ENCODE measurements at regions not wholly inside any gene's neighbourhood (a gene's known extent, or its start where the extent isn't known, plus 50 kb on each side); places are given as distances from the start of the nearest gene placed in this dataset.

DNA sequence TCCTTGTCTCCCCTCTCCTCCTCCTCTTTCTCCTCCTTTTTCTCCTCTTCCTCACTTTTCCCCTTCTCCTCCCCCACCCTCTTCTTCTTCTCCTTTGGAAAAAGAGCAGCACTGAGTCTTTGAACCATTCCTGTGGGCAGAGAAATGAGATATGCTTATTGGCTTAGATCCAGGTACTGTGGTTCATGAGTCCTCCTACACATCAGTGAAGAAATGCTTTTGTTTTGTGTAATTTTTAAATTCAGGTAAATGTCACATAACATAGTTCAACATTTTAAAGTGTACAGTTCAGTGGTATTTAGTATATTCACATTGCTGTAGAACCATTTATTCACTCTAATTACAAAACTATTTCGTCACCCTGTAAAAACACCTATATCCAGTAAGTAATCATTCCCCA, 402.1 kb downstream of the AACS start:
- Mint-ChIP-seq H3K27me3 (ENCODE audit: insufficient read depth) (no peaks in the 10 kb centered on the region), H3K4me3 (no peak overlapping the region), H3K36me3 (ENCODE audit: low read depth) (peaks cover 10% of the 10 kb centered on the region), H3K27ac (no peak overlapping the region), H3K4me1 (ENCODE audit: low read depth) (no peaks in the 10 kb centered on the region), H3K9me3 (peaks cover 43% of the 10 kb centered on the region)
- DNase-seq, result no peak
- TF ChIP-seq, protein P1, sequence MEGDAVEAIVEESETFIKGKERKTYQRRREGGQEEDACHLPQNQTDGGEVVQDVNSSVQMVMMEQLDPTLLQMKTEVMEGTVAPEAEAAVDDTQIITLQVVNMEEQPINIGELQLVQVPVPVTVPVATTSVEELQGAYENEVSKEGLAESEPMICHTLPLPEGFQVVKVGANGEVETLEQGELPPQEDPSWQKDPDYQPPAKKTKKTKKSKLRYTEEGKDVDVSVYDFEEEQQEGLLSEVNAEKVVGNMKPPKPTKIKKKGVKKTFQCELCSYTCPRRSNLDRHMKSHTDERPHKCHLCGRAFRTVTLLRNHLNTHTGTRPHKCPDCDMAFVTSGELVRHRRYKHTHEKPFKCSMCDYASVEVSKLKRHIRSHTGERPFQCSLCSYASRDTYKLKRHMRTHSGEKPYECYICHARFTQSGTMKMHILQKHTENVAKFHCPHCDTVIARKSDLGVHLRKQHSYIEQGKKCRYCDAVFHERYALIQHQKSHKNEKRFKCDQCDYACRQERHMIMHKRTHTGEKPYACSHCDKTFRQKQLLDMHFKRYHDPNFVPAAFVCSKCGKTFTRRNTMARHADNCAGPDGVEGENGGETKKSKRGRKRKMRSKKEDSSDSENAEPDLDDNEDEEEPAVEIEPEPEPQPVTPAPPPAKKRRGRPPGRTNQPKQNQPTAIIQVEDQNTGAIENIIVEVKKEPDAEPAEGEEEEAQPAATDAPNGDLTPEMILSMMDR (IDR thresholded peaks at IDR 0.05), result no peak

DNA sequence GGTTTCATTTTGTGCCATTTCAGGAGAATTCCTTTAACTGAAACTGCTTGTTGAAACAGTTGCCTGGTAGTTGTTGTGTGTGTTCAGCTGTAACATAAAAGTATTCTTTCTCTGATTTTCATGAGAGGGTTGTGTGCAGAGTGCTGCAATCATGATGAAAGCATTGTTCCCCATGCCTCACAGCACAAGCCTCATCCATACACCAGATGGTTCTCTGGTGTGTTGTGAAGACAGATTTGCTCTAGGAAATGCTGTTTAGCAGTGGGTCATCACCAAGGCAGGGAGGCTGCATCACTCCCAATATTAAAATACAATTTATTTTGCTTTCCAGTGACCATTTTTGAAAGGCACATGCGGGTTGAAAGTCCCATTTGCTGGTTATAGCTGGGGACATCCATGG, 404.4 kb downstream of the AACS start:
- no peaks in the 10 kb centered on the region for H3K4me1 Mint-ChIP-seq (ENCODE audit: low read depth)
- H3K9me3 Mint-ChIP-seq, result peaks cover 41% of the 10 kb centered on the region
- DNase-seq, result no peak
- peaks cover 10% of the 10 kb centered on the region for H3K36me3 Mint-ChIP-seq (ENCODE audit: low read depth)
- no peak overlapping the region for H3K4me3 Mint-ChIP-seq
- TF ChIP-seq, protein P1 (IDR thresholded peaks at IDR 0.05), result no peak
- H3K27me3 Mint-ChIP-seq (ENCODE audit: insufficient read depth), result no peaks in the 10 kb centered on the region
- H3K27ac Mint-ChIP-seq, result no peak overlapping the region

DNA sequence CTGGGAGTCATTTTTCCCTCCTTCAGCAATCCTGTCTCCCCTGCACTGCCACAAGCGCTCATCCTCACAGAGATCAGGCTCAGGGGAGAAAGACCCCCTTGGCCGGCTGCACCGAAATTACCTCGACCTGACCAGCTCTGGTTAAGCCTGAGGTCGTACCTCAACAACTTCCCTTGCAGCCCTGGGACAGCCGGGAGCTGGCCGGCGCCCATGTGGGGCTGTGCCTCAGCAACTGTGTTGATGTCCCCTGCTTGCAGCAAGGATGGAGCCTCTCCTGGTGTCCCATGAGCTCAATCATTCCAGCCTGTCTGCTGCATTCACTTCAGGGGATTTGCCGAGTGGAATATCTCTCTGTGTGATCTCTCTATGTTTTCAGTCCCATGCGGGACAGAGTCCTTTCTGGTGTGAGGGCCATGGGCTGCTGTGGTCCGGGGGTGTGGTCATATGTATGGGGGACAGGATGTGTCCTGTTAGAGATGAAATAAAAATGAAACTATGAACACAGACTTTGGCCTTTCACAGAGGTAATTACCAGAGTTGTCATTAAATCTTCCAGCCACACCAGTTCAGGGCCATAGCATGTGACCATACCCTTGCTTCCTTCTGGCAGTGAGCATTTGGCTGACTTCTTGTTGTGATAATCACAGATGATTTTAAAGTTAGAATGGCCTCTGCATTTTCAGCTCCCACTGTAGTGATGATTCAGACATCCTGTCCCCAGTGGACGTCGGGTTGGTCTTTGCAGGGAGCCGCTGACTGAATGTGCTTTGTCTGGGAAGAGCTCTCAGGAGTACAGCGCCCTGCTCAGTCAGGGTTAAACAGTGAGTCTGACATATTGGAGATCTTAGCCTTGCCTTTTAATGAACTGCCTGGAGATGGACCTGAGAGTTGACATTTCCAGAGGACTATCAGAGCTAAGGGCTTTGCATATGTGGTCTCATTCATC, 405.9 kb downstream of the AACS start:
- Mint-ChIP-seq H3K36me3 (ENCODE audit: low read depth) (peaks cover 10% of the 10 kb centered on the region), H3K27me3 (ENCODE audit: insufficient read depth) (no peaks in the 10 kb centered on the region)

DNA sequence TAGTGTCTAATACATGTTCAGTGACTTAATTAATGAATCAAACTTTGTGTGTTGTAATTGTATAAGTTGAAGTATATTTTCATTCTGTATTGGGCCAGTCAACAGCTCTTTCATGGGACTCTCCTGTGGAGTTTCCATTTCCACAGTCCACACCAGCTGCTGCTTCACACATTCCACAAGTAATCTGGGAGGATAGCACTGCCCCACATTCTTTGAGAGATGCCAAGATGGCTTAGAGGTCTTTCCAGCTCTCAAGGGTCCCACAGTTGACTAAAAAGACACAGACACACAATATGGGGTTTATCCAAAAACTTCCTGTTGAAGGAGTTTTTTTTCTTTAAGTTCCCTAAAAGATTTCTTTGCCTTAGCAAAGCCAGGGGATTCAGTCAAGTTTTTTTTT, 408.3 kb downstream of the AACS start:
- peaks cover 58% of the 10 kb centered on the region for H3K9me3 Mint-ChIP-seq
- no peak for DNase-seq
- no peak overlapping the region for H3K4me3 Mint-ChIP-seq
- H3K36me3 Mint-ChIP-seq (ENCODE audit: low read depth), result peaks cover 5% of the 10 kb centered on the region; the same call in 1 of the 2 replicates
- no peak overlapping the region for H3K27ac Mint-ChIP-seq
- H3K4me1 Mint-ChIP-seq (ENCODE audit: low read depth), result no peaks in the 10 kb centered on the region
- TF ChIP-seq, protein P1 (IDR thresholded peaks at IDR 0.05), result no peak
- no peaks in the 10 kb centered on the region for H3K27me3 Mint-ChIP-seq (ENCODE audit: insufficient read depth)

More for the DNA sequence above, 405.9 kb downstream of the AACS start:
- TF ChIP-seq, protein P1 (IDR thresholded peaks at IDR 0.05), result no peak
- DNase-seq, result no peak
- Mint-ChIP-seq H3K9me3 (peaks cover 45% of the 10 kb centered on the region), H3K4me1 (ENCODE audit: low read depth) (no peaks in the 10 kb centered on the region), H3K4me3 (no peak overlapping the region), H3K27ac (no peak overlapping the region)

DNA sequence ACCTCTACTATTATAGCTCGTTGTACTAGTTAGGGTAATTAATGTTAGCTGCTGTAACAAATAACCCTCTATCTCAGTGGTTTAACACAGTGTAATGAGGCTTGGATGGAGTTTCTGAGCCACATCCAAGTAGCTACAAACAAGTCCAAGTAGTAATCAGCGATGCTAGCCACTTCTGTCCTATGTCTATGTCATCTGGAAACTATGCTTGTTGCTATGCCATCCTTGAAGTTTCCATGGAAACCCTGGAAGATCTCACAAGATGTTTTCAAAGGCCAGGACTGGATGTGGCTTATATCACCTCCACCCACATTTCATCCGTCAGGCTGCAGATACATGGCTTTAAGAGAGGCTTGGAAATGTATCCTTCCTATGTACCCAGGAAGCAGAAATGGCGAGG, 422.1 kb downstream of the AACS start:
- TF ChIP-seq, protein P1 (IDR thresholded peaks at IDR 0.05), result no peak
- no peak overlapping the region for H3K4me3 Mint-ChIP-seq
- no peaks in the 10 kb centered on the region for H3K36me3 Mint-ChIP-seq (ENCODE audit: low read depth)
- H3K9me3 Mint-ChIP-seq, result peaks cover 37% of the 10 kb centered on the region
- H3K27ac Mint-ChIP-seq, result no peak overlapping the region
- no peaks in the 10 kb centered on the region for H3K27me3 Mint-ChIP-seq (ENCODE audit: insufficient read depth)
- no peaks in the 10 kb centered on the region for H3K4me1 Mint-ChIP-seq (ENCODE audit: low read depth)
- DNase-seq, result no peak
